ENCODE measurements at regions not wholly inside any gene's neighbourhood (a gene's known extent, or its start where the extent isn't known, plus 50 kb on each side); places are given as distances from the start of the nearest gene placed in this dataset.

GRCh38 chr2:139720056-139720455, 939.9 kb upstream of the NXPH2 start:
- Histone ChIP-seq H3K9me3 (ENCODE audit: low read length) (no peaks in the 10 kb centered on the region), H3K27me3 (ENCODE audit: insufficient read depth, low read length) (no peaks in the 10 kb centered on the region), H3K36me3 (ENCODE audit: insufficient read depth, low read length) (no peaks in the 10 kb centered on the region), H3K9ac (ENCODE audit: low read length) (no peak overlapping the region), H2AFZ (ENCODE audit: low read length) (no peak overlapping the region), H3K9me2 (ENCODE audit: low read depth, low read length) (no peaks in the 10 kb centered on the region), H3K79me2 (ENCODE audit: insufficient read depth, low read length) (no peaks in the 10 kb centered on the region), H3K4me1 (ENCODE audit: insufficient read depth, low read length, severe bottlenecking) (no peaks in the 10 kb centered on the region), H3K4me2 (ENCODE audit: low read length) (no peak overlapping the region), H4K20me1 (ENCODE audit: insufficient read depth, low read length) (no peaks in the 10 kb centered on the region), H3K27ac (ENCODE audit: low read depth, low read length, poor library complexity, severe bottlenecking) (no peak overlapping the region), H3K4me3 (ENCODE audit: low read depth, low read length, poor library complexity, severe bottlenecking) (no peak overlapping the region), H3F3A (ENCODE audit: insufficient read depth, low read length) (no peaks in the 10 kb centered on the region)
- TF ChIP-seq CTCF (IDR thresholded peaks at IDR 0.05; ENCODE audit: low read length) (no peak), EZH2 (IDR thresholded peaks at IDR 0.05; ENCODE audit: borderline replicate concordance, low read length) (no peak)

GRCh38 chr2:139704606-139705005, 924.4 kb upstream of the NXPH2 start:
- no peak for TF ChIP-seq CTCF (IDR thresholded peaks at IDR 0.05; ENCODE audit: low read length)
- no peak for TF ChIP-seq EZH2 (IDR thresholded peaks at IDR 0.05; ENCODE audit: borderline replicate concordance, low read length)
- H4K20me1 ChIP-seq (ENCODE audit: insufficient read depth, low read length): no peaks in the 10 kb centered on the region
- no peaks in the 10 kb centered on the region for H3K4me1 ChIP-seq (ENCODE audit: insufficient read depth, low read length, severe bottlenecking)
- no peaks in the 10 kb centered on the region for H3K79me2 ChIP-seq (ENCODE audit: insufficient read depth, low read length)
- H3K4me2 ChIP-seq (ENCODE audit: low read length): no peak overlapping the region
- H3K9me3 ChIP-seq (ENCODE audit: low read length): no peaks in the 10 kb centered on the region
- H3K27ac ChIP-seq (ENCODE audit: low read depth, low read length, poor library complexity, severe bottlenecking): no peak overlapping the region
- no peaks in the 10 kb centered on the region for H3K9me2 ChIP-seq (ENCODE audit: low read depth, low read length)
- H3K27me3 ChIP-seq (ENCODE audit: insufficient read depth, low read length): no peaks in the 10 kb centered on the region
- H3F3A ChIP-seq (ENCODE audit: insufficient read depth, low read length): no peaks in the 10 kb centered on the region
- no peaks in the 10 kb centered on the region for H3K36me3 ChIP-seq (ENCODE audit: insufficient read depth, low read length)
- H2AFZ ChIP-seq (ENCODE audit: low read length): no peak overlapping the region
- H3K9ac ChIP-seq (ENCODE audit: low read length): no peak overlapping the region
- no peak overlapping the region for H3K4me3 ChIP-seq (ENCODE audit: low read depth, low read length, poor library complexity, severe bottlenecking)

- H3K4me3 ChIP-seq (ENCODE audit: low read depth, low read length, poor library complexity, severe bottlenecking): no peak overlapping the region
- no peak overlapping the region for H3K27ac ChIP-seq (ENCODE audit: low read depth, low read length, poor library complexity, severe bottlenecking)
- H4K20me1 ChIP-seq (ENCODE audit: insufficient read depth, low read length): no peaks in the 10 kb centered on the region
- H3K9me3 ChIP-seq (ENCODE audit: low read length): no peaks in the 10 kb centered on the region
- no peaks in the 10 kb centered on the region for H3K36me3 ChIP-seq (ENCODE audit: insufficient read depth, low read length)
- no peaks in the 10 kb centered on the region for H3F3A ChIP-seq (ENCODE audit: insufficient read depth, low read length)
- H3K27me3 ChIP-seq (ENCODE audit: insufficient read depth, low read length): no peaks in the 10 kb centered on the region
- no peak overlapping the region for H3K4me2 ChIP-seq (ENCODE audit: low read length)
- H3K79me2 ChIP-seq (ENCODE audit: insufficient read depth, low read length): no peaks in the 10 kb centered on the region
- H3K9me2 ChIP-seq (ENCODE audit: low read depth, low read length): no peaks in the 10 kb centered on the region
- TF ChIP-seq CTCF (IDR thresholded peaks at IDR 0.05; ENCODE audit: low read length) (no peak), EZH2 (IDR thresholded peaks at IDR 0.05; ENCODE audit: borderline replicate concordance, low read length) (no peak)
- H2AFZ ChIP-seq (ENCODE audit: low read length): no peak overlapping the region
- no peak overlapping the region for H3K9ac ChIP-seq (ENCODE audit: low read length)
- no peaks in the 10 kb centered on the region for H3K4me1 ChIP-seq (ENCODE audit: insufficient read depth, low read length, severe bottlenecking)
Measured at GRCh38 chr2:139694327-139694726, 914.1 kb upstream of the NXPH2 start.

Measured in OCI-LY1 (cell line).